ENCODE measurements at regions not wholly inside any gene's neighbourhood (a gene's known extent, or its start where the extent isn't known, plus 50 kb on each side); places are given as distances from the start of the nearest gene placed in this dataset.

DNA sequence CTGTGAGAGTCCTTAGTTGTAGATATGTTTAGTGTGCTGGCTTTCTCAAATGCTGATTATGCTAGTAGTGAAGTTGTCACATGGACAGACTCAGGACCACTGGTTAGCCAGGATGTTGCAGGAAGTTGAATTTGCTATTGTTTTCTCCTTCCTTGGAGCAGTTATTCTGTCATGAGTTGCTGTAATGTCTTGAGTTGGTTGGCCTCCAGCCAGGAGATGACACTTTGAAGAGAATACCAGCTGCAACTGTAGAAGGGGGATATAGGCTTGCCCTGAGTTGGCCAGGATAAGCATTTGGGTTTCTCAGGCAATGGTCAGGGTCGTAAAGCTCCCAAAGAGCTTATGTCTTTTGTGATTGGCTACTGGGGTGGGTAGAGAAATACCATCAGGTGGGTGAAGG lies 206.7 kb downstream of the ZNF621 start (continued):
- TF ChIP-seq XRCC4 (IDR thresholded peaks at IDR 0.05; ENCODE audit: extremely low read depth, insufficient read depth, insufficient read length), result no peak
- TF ChIP-seq ZNF583 (CRISPR knock-in tag; IDR thresholded peaks at IDR 0.05), result no peak
- no peak for TF ChIP-seq TAF9B (IDR thresholded peaks at IDR 0.05; ENCODE audit: partially characterized antibody)
- TF ChIP-seq SRSF1 (IDR thresholded peaks at IDR 0.05; ENCODE audit: low read depth, low read length), result no peak
- TF ChIP-seq FOXK2 (conservative IDR thresholded peaks at IDR 0.05 in 1 of 2, IDR thresholded peaks at IDR 0.05 in 1 of 2; ENCODE audit: low read depth in 2 of 2), result no peak
- TF ChIP-seq, protein P1, sequence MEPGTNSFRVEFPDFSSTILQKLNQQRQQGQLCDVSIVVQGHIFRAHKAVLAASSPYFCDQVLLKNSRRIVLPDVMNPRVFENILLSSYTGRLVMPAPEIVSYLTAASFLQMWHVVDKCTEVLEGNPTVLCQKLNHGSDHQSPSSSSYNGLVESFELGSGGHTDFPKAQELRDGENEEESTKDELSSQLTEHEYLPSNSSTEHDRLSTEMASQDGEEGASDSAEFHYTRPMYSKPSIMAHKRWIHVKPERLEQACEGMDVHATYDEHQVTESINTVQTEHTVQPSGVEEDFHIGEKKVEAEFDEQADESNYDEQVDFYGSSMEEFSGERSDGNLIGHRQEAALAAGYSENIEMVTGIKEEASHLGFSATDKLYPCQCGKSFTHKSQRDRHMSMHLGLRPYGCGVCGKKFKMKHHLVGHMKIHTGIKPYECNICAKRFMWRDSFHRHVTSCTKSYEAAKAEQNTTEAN (CRISPR knock-in tag; IDR thresholded peaks at IDR 0.05), result no peak

DNA sequence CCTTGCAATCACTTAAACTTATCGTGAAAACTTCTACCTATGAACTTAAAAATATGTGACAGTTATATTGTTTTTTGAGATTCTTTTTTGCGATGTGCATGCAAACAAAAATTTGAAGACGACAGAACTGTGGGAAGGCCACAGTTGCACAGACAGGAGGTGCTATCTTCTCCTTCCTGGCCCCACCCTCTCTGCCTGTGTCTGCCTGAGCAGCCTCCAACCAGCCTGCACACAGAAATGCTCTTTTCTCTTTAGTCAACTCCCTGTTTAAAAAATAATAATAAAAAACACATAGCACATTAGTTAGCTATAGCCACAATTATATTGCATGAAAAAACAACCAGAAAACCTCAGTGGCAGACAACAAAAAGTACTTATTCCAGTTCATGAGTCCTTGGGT lies 212.2 kb downstream of the ZNF621 start:
- H3K27ac ChIP-seq (ENCODE audit: extremely low read depth, low read depth, low read length), result no peak overlapping the region
- no peaks in the 10 kb centered on the region for H3K79me2 ChIP-seq (ENCODE audit: control insufficient read depth, insufficient read depth, low read length)
- H3K36me3 ChIP-seq (ENCODE audit: control insufficient read depth, insufficient read depth, low read length), result no peaks in the 10 kb centered on the region
- no peak overlapping the region for H3K4me2 ChIP-seq (ENCODE audit: insufficient read depth, low read length)
- no peaks in the 10 kb centered on the region for H3K9me1 ChIP-seq (ENCODE audit: control insufficient read depth, insufficient read depth, low read length)
- WGBS (ENCODE audit: insufficient coverage, low coverage, missing lambda C conversion rate), result 0% methylated on average over 3 of the region's 3 CpGs
- DNase-seq (ENCODE audit: extremely low read depth in 1 of 4, low spot score in 3 of 4) (no peak), ATAC-seq (peak; percentile 86), FAIRE-seq (peak; percentile 23)
- CTCF ChIA-PET (ENCODE audit: low intra/inter-chr PET ratio), result no interaction called here
- intact Hi-C loops (cut with micrococcal nuclease) (no loop called here), in situ Hi-C loops (cut with MboI) (no loop called here)
- H3K4me1 ChIP-seq (replicated peaks in 1 of 2; ENCODE audit: control insufficient read depth in 2 of 2, insufficient read depth in 2 of 2, low read length in 2 of 2), result no peaks in the 10 kb centered on the region
- POLR2A ChIA-PET, result interaction anchor here (0.8 kb wide), 1 partner anchor 17 kb away, joined by 3 read pairs; no protein-coding TSS in a partner anchor
- H3K9ac ChIP-seq (ENCODE audit: insufficient read depth in 1 of 2, low read depth in 2 of 2, low read length in 2 of 2), result no peak overlapping the region
- no peak overlapping the region for H3K4me3 ChIP-seq
- BruUV-seq (replicated peaks), result no TSS peak
- H4K20me1 ChIP-seq (replicated peaks; ENCODE audit: control insufficient read depth, insufficient read depth, low read length), result no peaks in the 10 kb centered on the region
- H2AFZ ChIP-seq (ENCODE audit: low read depth, low read length), result no peak overlapping the region
- H3K9me3 ChIP-seq (replicated peaks; ENCODE audit: control insufficient read depth, insufficient read depth, low read depth, low read length), result no peaks in the 10 kb centered on the region
- TF ChIP-seq, protein P2, sequence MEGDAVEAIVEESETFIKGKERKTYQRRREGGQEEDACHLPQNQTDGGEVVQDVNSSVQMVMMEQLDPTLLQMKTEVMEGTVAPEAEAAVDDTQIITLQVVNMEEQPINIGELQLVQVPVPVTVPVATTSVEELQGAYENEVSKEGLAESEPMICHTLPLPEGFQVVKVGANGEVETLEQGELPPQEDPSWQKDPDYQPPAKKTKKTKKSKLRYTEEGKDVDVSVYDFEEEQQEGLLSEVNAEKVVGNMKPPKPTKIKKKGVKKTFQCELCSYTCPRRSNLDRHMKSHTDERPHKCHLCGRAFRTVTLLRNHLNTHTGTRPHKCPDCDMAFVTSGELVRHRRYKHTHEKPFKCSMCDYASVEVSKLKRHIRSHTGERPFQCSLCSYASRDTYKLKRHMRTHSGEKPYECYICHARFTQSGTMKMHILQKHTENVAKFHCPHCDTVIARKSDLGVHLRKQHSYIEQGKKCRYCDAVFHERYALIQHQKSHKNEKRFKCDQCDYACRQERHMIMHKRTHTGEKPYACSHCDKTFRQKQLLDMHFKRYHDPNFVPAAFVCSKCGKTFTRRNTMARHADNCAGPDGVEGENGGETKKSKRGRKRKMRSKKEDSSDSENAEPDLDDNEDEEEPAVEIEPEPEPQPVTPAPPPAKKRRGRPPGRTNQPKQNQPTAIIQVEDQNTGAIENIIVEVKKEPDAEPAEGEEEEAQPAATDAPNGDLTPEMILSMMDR (IDR thresholded peaks at IDR 0.05 in 2 of 3, conservative IDR thresholded peaks at IDR 0.05 in 1 of 3; ENCODE audit: insufficient read depth in 2 of 3, low read depth in 1 of 3, low read length in 3 of 3), result peak in 1 of 3 experiments; percentile 26; a peak in 2 of 6 replicates
- TF ChIP-seq ZFP36 (IDR thresholded peaks at IDR 0.05; ENCODE audit: low read depth, low read length, partially characterized antibody) (peak; percentile 28), DPF2 (IDR thresholded peaks at IDR 0.05) (no peak)
- 0 out of 5 replicates have a peak, but pooled peaks cover 0 to 3% of the 10 kb centered on the region in 2 experiments for H3K27me3 ChIP-seq (ENCODE audit: control insufficient read depth in 2 of 2, insufficient read depth in 2 of 2, low read length in 2 of 2)
